ENCODE measurements at regions not wholly inside any gene's neighbourhood (a gene's known extent, or its start where the extent isn't known, plus 50 kb on each side); places are given as distances from the start of the nearest gene placed in this dataset.

DNA sequence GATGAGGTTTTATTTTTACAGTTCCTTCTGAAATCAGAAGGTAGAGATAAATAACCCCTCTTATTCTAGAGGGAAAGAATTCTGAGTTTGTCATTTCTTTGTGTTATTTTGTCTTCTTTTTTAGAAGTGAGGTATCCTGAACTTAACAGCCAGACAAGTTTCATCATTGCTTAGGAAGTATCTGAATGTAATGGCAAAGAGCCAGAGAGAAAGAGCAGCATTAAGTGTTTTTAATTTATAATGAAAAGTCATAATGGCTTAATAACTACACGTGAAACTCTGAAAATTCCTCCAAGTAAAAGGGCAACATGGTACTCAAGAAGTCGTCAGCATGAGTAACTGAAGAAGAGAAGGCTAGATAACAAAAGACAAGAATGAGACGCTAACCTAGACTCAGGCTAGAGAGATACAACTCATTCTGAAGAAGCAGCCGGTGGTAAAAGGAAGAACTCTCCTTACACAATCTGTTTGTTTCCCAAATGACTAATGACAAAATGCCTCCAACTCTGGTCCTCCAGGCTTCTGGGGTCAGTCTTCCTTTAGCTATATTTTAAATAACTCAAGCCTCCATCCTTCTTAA is 116.2 kb upstream of the NECTIN3 start:
- TF ChIP-seq POLR2A (IDR thresholded peaks at IDR 0.05) (no peak), CTCF (IDR thresholded peaks at IDR 0.05) (no peak)
- DNase-seq: no peak
- Histone ChIP-seq H3K9me3 (peaks cover 0 to 8% (median 0%) of the 10 kb centered on the region in 4 donors), H3K4me1 (no peaks in the 10 kb centered on the region), H3K36me3 (no peaks in the 10 kb centered on the region), H3K4me3 (no peak overlapping the region), H3K27ac (no peak overlapping the region), H3K27me3 (no peaks in the 10 kb centered on the region)

- no peaks in the 10 kb centered on the region for H3K4me1 ChIP-seq
- no peaks in the 10 kb centered on the region for H3K27me3 ChIP-seq
- no peak overlapping the region for H3K27ac ChIP-seq
- H3K4me3 ChIP-seq: no peak overlapping the region
- DNase-seq: no peak
- no peak for TF ChIP-seq POLR2A (IDR thresholded peaks at IDR 0.05)
- no peak for TF ChIP-seq CTCF (IDR thresholded peaks at IDR 0.05)
- peaks cover 0 to 3% (median 0%) of the 10 kb centered on the region in 4 donors for H3K9me3 ChIP-seq
- no peaks in the 10 kb centered on the region for H3K36me3 ChIP-seq
Measured at GRCh38 chr3:110956081-110956480, 115.5 kb upstream of the NECTIN3 start.

DNA sequence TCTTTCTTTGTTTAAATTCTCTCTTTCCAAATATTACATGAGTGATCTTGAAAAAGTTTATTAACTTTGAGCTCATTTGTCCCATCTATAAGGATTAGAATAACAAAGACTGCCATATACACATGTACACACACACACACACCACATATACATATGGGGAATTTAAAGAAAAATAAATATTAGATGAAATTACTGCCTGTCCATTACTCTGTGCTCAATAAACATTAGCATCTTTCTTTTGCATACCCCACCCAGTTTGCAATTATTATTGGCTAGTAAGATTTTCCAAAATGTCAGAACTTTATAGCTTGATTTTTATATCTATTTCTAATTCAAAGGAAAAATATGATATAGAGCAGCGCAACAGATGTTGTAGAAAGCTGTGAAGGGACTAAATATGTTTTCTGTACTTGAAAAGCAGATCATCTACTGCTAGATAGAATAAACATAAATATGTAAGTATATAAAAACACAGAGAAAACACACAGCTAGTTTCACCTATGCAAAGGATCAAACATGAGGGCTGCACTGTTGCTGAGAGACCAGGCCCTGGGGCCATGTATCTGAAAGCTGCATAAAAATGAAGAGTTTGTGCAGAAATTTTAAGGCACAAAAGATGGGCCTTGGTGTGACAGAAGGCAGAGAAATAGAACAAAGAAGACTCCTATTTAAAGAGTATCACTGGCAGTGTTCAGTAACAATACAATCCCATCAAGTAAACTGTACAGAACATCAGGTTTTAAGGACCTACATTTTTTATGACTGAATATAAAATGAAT is 114.2 kb upstream of the NECTIN3 start:
- Histone ChIP-seq H3K27me3 (no peaks in the 10 kb centered on the region), H3K27ac (no peak overlapping the region), H3K9me3 (no peaks in the 10 kb centered on the region), H3K4me1 (no peaks in the 10 kb centered on the region), H3K36me3 (no peaks in the 10 kb centered on the region), H3K4me3 (no peak overlapping the region)
- TF ChIP-seq POLR2A (IDR thresholded peaks at IDR 0.05) (no peak), CTCF (IDR thresholded peaks at IDR 0.05) (no peak)
- DNase-seq: no peak

DNA sequence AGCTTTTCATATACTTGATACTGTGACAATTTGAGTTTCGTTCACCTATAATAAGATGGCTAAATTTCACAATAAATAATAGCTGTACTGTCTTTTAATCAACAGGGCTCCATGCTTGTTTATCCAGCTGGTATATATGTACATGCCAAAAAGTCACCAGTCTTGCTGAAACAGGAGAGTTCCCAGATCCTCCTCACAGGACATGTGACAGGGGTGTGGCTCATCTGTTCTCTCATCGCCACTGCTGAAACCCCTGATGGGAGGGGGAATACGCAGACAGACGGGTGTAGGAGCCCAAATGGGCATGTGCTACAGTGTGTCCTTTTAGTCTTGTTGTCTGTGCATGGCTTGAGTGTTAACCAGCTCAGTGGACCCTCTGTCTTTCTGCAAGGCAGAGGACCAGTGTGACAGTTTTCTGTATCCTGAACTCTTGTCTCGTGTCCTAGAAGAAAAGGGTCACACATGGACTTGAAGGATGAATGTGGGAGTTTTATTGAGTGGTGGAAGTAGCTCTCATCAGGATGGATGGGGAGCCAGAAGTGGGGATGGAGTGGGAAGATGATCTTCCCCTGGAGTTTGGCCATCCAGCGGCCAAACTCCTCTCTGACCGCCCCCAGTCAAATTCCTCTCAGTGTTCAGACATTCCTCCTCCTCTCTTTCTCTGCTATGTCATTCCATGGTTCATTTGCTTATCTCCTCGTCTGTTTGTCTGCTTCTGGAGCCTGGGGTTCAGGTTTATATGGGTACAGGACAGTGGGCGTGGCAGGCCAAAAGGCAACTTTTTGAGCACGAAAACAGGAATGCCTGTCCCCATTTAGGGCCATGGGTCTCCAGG is 113.1 kb upstream of the NECTIN3 start:
- no peak overlapping the region for H3K4me3 ChIP-seq
- no peaks in the 10 kb centered on the region for H3K27me3 ChIP-seq
- no peaks in the 10 kb centered on the region for H3K9me3 ChIP-seq
- DNase-seq: no peak
- TF ChIP-seq CTCF (IDR thresholded peaks at IDR 0.05): no peak
- TF ChIP-seq POLR2A (IDR thresholded peaks at IDR 0.05): no peak
- no peak overlapping the region for H3K27ac ChIP-seq
- no peaks in the 10 kb centered on the region for H3K4me1 ChIP-seq
- H3K36me3 ChIP-seq: no peaks in the 10 kb centered on the region

DNA sequence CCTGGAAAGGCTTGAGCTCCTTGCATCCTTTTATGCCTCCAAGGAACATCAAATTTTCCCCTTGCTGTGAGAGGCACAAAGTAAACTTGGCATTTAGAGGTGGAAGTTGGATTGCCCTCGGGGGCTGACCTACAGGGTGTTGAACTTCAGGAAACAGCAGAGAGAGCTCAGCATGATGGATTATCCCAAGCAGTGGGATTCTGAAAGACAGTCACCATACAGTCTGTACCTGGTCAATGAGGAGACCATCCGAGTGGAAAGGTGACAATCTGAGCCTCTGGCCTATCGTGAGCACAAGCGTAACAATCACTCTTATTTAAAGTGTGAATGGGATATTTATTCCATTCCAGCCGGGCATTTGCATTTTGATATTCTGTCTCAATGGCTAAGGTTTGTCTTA is 105.6 kb upstream of the NECTIN3 start:
- no peak for DNase-seq
- no peak overlapping the region for H3K4me3 ChIP-seq
- H3K4me1 ChIP-seq: no peaks in the 10 kb centered on the region
- no peaks in the 10 kb centered on the region for H3K27me3 ChIP-seq
- H3K27ac ChIP-seq: no peak overlapping the region
- TF ChIP-seq POLR2A (IDR thresholded peaks at IDR 0.05) (no peak), CTCF (IDR thresholded peaks at IDR 0.05) (no peak)
- H3K9me3 ChIP-seq: no peaks in the 10 kb centered on the region
- H3K36me3 ChIP-seq: no peaks in the 10 kb centered on the region

All from Peyer's patch (tissue), 4 donors.